SJSA1 (cell line): ENCODE measurements at regions not wholly inside any gene's neighbourhood (a gene's known extent, or its start where the extent isn't known, plus 50 kb on each side); places are given as distances from the start of the nearest gene placed in this dataset.
"Not testable (repeated sequence)": the region's sequence is repeated elsewhere in the genome, so short reads cannot be mapped to it uniquely, and the experiment has no call there.

ENCODE experiments used
- DNase-seq, 2 experiments: peaks; one replicate each; pipeline ENCODE4 v3.0.0-alpha.2; 2015 to 2020; ENCODE audit warnings: low spot score in 2 of 2, low read depth in 1 of 2
- H3K27ac ChIP-seq: fragments of 250-450 bp; sonication (Bioruptor Pico); 2 replicates; pipeline ENCODE4 v1.5.1; 2020; ENCODE audit warnings: mild to moderate bottlenecking, moderate library complexity
- H3K27me3 ChIP-seq: fragments of 250-450 bp; sonication (Bioruptor Pico); replicated peaks from 2 replicates; pipeline ENCODE4 v1.5.1; 2020; ENCODE audit warnings: mild to moderate bottlenecking, moderate library complexity
- H3K36me3 ChIP-seq: fragments of 250-450 bp; sonication (Bioruptor Pico); 2 replicates; pipeline ENCODE4 v1.5.1; 2020; ENCODE audit warnings: mild to moderate bottlenecking
- H3K4me1 ChIP-seq: fragments of 250-450 bp; sonication (Bioruptor Pico); replicated peaks from 2 replicates; pipeline ENCODE4 v1.6.1; 2021; ENCODE audit warnings: mild to moderate bottlenecking
- H3K4me3 ChIP-seq: fragments of 250-450 bp; sonication (Bioruptor Pico); 2 replicates; pipeline ENCODE4 v1.5.1; 2020; ENCODE audit warnings: mild to moderate bottlenecking
- H3K9me3 ChIP-seq: fragments of 250-450 bp; sonication (Bioruptor Pico); replicated peaks from 2 replicates; pipeline ENCODE4 v1.5.1; 2020; ENCODE audit warnings: mild to moderate bottlenecking

DNA sequence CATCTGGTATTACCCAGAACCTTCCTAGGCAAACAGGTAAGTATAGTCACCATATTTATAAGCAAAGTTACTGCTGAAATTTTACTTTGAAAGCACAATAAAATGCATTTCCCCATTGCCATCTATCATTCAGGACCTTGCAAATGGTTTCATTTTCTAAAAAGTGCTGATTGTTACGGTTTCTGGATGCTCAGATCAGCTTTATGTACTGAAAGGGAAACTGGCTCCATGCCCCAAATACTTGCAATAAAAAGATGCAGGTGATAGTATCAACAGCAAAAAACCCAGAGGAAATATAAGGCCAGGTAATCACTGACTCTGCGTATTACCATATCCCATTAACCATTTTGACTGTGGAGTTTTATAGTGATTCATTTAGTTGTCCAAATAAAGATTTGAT lies 1150.7 kb upstream of the CRIM1 start:
- Histone ChIP-seq H3K4me1 (no peaks in the 10 kb centered on the region), H3K27me3 (no peaks in the 10 kb centered on the region), H3K4me3 (no peak overlapping the region), H3K27ac (no peak overlapping the region), H3K9me3 (no peaks in the 10 kb centered on the region), H3K36me3 (no peaks in the 10 kb centered on the region)
- no peak for DNase-seq

GRCh38 chr2:35204323-35204722 lies 1151.3 kb upstream of the CRIM1 start:
- Histone ChIP-seq H3K27me3 (no peaks in the 10 kb centered on the region), H3K36me3 (no peaks in the 10 kb centered on the region), H3K27ac (no peak overlapping the region), H3K4me1 (no peaks in the 10 kb centered on the region), H3K9me3 (no peaks in the 10 kb centered on the region), H3K4me3 (no peak overlapping the region)
- no peak for DNase-seq

DNA sequence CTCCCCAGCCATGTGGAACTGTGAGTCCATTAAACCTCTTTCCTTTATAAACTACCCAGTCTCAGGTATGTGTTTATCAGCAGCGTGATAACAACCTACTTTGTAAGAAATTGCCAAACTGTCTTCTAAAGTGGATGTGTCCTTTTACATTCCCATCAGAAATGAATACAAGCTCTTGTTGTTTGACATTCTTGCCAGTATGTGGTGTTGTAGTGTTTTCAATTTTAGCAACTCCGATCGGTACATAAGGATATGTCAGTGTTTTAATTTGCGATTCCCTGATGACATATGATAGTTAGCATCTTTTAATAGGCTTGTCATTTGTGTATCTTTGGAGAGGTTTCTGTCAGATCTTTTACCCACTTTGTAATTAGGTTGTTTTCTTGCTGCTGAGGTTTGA lies 1156.3 kb upstream of the CRIM1 start:
- no peaks in the 10 kb centered on the region for H3K27me3 ChIP-seq
- H3K4me3 ChIP-seq, result no peak overlapping the region
- no peak overlapping the region for H3K27ac ChIP-seq
- DNase-seq, result no peak
- no peaks in the 10 kb centered on the region for H3K36me3 ChIP-seq
- H3K9me3 ChIP-seq, result peaks cover 3% of the 10 kb centered on the region; the same call in 1 of the 2 replicates
- H3K4me1 ChIP-seq, result no peaks in the 10 kb centered on the region

DNA sequence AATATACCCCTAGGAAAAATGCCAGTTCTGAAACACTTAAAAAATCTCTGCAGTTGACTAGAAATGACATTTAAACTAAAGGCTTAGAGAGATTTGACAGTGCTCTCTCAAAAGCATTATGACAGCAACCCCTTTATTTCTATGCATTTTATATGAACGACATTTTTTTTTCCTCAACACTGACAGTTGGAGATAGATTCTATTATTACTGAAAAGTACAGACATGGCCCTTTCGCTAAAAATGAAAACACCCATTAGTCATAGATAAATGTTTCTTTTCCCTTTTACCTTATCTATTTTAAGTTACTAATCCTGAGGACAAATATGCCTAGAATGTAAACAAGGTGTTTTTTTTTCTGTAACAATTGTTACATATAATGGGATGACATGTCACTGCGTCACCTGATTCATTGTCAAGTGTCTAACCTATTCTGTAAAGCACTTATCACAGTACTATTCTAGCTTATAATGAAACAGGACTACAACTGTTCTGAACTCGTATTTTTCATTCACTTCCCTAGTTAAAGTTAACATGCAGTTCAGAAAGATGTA lies 1169.6 kb upstream of the CRIM1 start:
- Histone ChIP-seq H3K36me3 (no peaks in the 10 kb centered on the region), H3K27ac (no peak overlapping the region), H3K4me3 (no peak overlapping the region), H3K27me3 (no peaks in the 10 kb centered on the region), H3K9me3 (no peaks in the 10 kb centered on the region), H3K4me1 (no peaks in the 10 kb centered on the region)
- DNase-seq, result no peak

DNA sequence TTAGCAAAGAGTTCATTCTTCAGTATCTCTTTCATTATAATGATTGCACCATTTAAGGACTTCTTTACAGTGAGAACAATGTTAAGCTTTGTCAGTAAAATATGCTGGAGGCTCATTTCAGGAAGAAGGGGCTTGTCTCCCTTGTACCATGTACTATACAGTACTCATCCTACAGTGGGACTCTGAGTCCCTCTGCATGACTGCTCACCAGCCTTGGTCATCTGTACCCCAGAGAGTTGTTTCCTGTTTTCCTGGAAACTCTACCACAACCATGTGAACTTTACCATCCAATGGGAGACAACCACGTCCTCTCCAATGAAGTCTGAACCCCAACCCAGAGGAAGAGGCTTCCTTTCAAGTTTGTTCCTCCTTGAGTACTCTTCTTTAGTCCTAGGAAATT lies 1171.1 kb upstream of the CRIM1 start:
- H3K27me3 ChIP-seq, result no peaks in the 10 kb centered on the region
- no peaks in the 10 kb centered on the region for H3K36me3 ChIP-seq
- H3K9me3 ChIP-seq, result no peaks in the 10 kb centered on the region
- no peak overlapping the region for H3K4me3 ChIP-seq
- H3K27ac ChIP-seq, result no peak overlapping the region
- DNase-seq, result no peak
- H3K4me1 ChIP-seq, result no peaks in the 10 kb centered on the region

DNA sequence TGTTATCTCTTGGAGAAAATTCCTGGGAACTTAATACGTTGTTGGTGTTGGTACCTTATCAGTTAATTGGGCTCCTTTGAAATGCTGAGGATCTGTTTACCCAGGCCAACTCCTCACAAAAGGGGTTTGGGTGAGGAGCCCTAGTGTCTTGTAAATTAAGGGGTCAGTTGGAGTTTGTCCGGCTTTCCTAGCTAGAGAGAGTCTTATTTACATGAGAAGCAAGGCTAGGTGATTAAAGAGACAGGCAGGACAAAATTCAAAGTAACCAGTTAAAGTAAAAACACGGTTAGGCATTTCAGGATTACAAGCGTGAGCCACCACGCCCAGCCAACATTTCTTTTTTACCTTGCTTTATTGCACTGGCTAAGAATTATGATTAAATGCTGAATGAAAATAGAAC lies 1178.9 kb upstream of the CRIM1 start:
- H3K4me3 ChIP-seq, H3K27ac ChIP-seq, H3K36me3 ChIP-seq, H3K9me3 ChIP-seq, DNase-seq, H3K27me3 ChIP-seq, H3K4me1 ChIP-seq: not testable (repeated sequence)

- Histone ChIP-seq H3K27ac (no peak overlapping the region), H3K9me3 (no peaks in the 10 kb centered on the region), H3K36me3 (no peaks in the 10 kb centered on the region), H3K27me3 (no peaks in the 10 kb centered on the region), H3K4me1 (no peaks in the 10 kb centered on the region), H3K4me3 (no peak overlapping the region)
- DNase-seq, result no peak
Observed at GRCh38 chr2:35174845-35175244, 1180.7 kb upstream of the CRIM1 start.

DNA sequence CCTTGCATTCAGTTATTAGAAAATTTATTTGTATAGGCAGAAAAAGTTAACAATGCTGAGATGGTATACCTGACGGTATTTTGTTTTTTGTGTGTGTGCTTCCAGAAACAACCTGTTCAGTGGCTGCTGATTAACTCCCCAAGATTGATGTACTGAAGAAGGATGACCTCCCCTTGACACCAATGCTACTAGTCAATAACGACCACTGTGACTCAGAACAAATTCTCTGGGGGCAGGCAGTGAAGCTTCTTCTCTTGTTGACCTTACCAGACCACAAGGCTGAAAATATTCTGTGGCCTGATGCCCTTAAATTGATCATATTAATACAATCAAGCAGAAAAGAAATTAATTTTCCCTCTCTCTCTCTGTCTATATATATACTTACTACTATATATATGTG lies 1182.9 kb upstream of the CRIM1 start:
- no peak overlapping the region for H3K4me3 ChIP-seq
- H3K27ac ChIP-seq, result no peak overlapping the region
- no peaks in the 10 kb centered on the region for H3K4me1 ChIP-seq
- no peaks in the 10 kb centered on the region for H3K36me3 ChIP-seq
- H3K27me3 ChIP-seq, result no peaks in the 10 kb centered on the region
- 0 out of 2 replicates have a peak, but pooled peaks cover 2% of the 10 kb centered on the region for H3K9me3 ChIP-seq
- DNase-seq, result no peak

- no peak for DNase-seq
- H3K36me3 ChIP-seq, result no peaks in the 10 kb centered on the region
- H3K27ac ChIP-seq, result no peak overlapping the region
Observed at GRCh38 chr2:35168351-35168750, 1187.2 kb upstream of the CRIM1 start.

DNA sequence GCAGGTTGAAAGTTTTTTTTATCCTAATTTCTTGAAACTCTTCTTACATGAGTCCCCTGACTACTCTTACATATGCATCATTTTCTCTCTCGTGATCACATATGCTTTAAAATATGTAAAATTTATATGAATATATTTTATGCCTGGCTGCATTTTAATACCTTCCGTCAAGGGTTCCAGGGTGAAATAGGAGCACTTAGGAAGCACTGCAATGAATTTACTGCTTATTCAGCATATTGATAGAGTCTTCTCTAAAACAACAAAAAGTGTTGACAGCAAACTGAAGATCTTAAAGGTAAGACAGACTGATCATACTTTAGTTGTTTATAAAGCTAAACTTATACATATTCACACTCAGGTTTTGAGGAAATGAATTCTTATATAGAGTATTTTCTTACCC lies 1191.6 kb upstream of the CRIM1 start:
- H3K27ac ChIP-seq, result no peak overlapping the region
- 0 out of 2 replicates have a peak, but pooled peaks cover 2% of the 10 kb centered on the region for H3K9me3 ChIP-seq
- H3K27me3 ChIP-seq, result no peaks in the 10 kb centered on the region
- H3K4me1 ChIP-seq, result no peaks in the 10 kb centered on the region
- H3K36me3 ChIP-seq, result no peaks in the 10 kb centered on the region
- H3K4me3 ChIP-seq, result no peak overlapping the region
- DNase-seq, result no peak

More at GRCh38 chr2:35168351-35168750, 1187.2 kb upstream of the CRIM1 start:
- 0 out of 2 replicates have a peak, but pooled peaks cover 2% of the 10 kb centered on the region for H3K9me3 ChIP-seq
- no peak overlapping the region for H3K4me3 ChIP-seq
- H3K27me3 ChIP-seq, result no peaks in the 10 kb centered on the region
- H3K4me1 ChIP-seq, result no peaks in the 10 kb centered on the region

DNA sequence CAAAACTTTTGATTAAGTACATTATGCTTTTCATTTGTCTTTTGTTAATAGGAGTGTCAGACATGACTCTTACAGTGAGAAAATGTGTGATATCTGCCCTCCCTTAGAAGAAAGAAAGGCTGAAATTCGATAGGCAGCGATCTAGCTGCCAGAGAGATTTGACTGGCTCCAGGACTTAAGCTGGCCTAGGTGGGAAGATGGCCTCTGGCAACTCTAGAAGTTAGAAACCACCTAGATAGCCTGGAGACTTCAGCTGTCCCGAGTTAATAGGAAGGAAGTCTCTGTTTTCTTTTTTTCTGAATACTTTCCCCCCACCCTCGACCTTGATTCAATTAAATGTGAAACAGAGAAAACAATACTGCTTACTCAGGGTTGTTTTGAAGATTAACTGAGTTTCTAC lies 1194.7 kb upstream of the CRIM1 start:
- Histone ChIP-seq H3K4me3 (no peak overlapping the region), H3K27me3 (no peaks in the 10 kb centered on the region)
- no peak for DNase-seq

DNA sequence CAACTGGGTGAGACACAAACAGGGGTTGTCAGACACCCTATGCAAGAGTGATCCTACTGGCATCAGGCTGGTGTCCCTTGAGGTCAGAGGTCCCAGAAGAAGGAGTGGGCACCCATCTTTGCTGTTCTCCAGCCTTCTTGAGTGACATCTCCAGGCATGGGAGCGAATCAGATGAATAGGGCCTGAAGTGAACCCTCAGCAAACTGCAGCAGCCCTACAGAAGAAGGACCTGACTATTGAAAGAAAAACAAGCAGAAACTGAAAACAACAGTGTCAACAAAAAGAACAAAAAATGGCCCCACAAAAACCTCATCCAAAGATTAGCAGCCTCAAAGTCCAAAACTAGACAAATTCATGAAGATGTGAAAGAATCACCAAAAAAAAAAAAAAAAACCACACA lies 1229.7 kb upstream of the CRIM1 start:
- H3K9me3 ChIP-seq, result no peaks in the 10 kb centered on the region
- H3K27me3 ChIP-seq, result no peaks in the 10 kb centered on the region
- no peak overlapping the region for H3K4me3 ChIP-seq
- no peaks in the 10 kb centered on the region for H3K4me1 ChIP-seq
- H3K27ac ChIP-seq, result no peak overlapping the region
- DNase-seq, result no peak
- H3K36me3 ChIP-seq, result no peaks in the 10 kb centered on the region

More for the DNA sequence above, 1194.7 kb upstream of the CRIM1 start:
- Histone ChIP-seq H3K4me1 (no peaks in the 10 kb centered on the region), H3K9me3 (no peaks in the 10 kb centered on the region), H3K36me3 (no peaks in the 10 kb centered on the region), H3K27ac (no peak overlapping the region)

GRCh38 chr2:35125278-35125677 lies 1230.3 kb upstream of the CRIM1 start:
- Histone ChIP-seq H3K27me3 (no peaks in the 10 kb centered on the region), H3K4me3 (no peak overlapping the region), H3K9me3 (no peaks in the 10 kb centered on the region), H3K27ac (no peak overlapping the region), H3K36me3 (no peaks in the 10 kb centered on the region), H3K4me1 (no peaks in the 10 kb centered on the region)
- no peak for DNase-seq

DNA sequence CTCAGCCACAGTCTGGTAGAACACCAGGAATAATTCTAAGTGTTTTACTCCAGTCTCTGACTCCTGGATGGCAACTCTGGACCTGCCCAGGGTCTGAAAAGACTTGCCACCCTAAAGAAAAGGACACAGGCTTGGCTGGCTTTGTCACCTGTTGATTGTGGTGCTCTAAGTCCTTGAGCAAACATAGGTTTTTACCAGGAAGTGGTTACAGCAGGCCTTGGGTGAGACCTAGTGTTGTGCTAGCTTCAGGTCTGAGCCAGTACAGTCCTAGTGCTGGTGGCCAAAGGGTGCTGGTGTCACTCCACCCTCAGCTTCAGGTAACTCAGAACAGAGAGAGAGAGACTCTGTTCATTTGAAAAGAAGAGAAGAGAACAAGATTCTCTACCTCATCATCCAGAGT lies 1239.4 kb upstream of the CRIM1 start:
- no peak for DNase-seq

DNA sequence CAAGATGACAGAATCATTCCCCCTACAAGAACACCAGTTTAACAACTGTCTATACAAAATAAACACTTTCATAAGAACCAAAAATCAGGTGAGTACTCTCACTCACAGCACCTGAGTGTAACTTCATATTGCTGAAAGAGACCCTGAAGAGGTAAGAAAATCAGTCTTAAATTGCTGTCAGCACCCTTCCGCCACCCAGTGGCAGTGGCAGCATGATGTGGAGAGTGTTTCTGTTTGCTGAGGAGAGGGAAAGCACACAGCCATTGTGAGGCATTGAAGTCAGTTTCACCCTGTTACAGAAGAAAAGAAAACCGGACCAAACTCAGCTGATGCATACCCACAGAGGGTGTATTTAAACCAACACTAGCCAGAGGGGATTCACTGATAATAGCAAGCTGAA lies 1240.8 kb upstream of the CRIM1 start:
- H3K9me3 ChIP-seq, result no peaks in the 10 kb centered on the region; the same call in 1 of the 2 replicates
- no peak overlapping the region for H3K27ac ChIP-seq
- no peaks in the 10 kb centered on the region for H3K4me1 ChIP-seq
- no peaks in the 10 kb centered on the region for H3K27me3 ChIP-seq
- DNase-seq, result no peak
- no peaks in the 10 kb centered on the region for H3K36me3 ChIP-seq
- H3K4me3 ChIP-seq, result no peak overlapping the region

More for the DNA sequence above, 1239.4 kb upstream of the CRIM1 start:
- no peaks in the 10 kb centered on the region for H3K27me3 ChIP-seq
- no peaks in the 10 kb centered on the region; the same call in 1 of the 2 replicates for H3K9me3 ChIP-seq
- H3K4me1 ChIP-seq, result no peaks in the 10 kb centered on the region
- no peak overlapping the region for H3K4me3 ChIP-seq
- H3K27ac ChIP-seq, result no peak overlapping the region
- H3K36me3 ChIP-seq, result no peaks in the 10 kb centered on the region
